IPS-15b (cell line): ENCODE measurements at regions not wholly inside any gene's neighbourhood (a gene's known extent, or its start where the extent isn't known, plus 50 kb on each side); places are given as distances from the start of the nearest gene placed in this dataset.

Source experiments
- H3K27me3 ChIP-seq: one replicate; pipeline ENCODE4 v1.6.1; 2013; ENCODE audit warnings: low read length; ENCODE audit not compliant: control insufficient read depth, insufficient read depth
- H3K36me3 ChIP-seq: one replicate; pipeline ENCODE4 v1.6.1; 2013; ENCODE audit warnings: low read length; ENCODE audit not compliant: control insufficient read depth, insufficient read depth
- H3K4me1 ChIP-seq: one replicate; pipeline ENCODE4 v1.6.1; 2013; ENCODE audit warnings: mild to moderate bottlenecking, low read length; ENCODE audit not compliant: control insufficient read depth, insufficient read depth
- H3K4me3 ChIP-seq: one replicate; pipeline ENCODE4 v1.5.1; 2013; ENCODE audit warnings: low read depth, low read length
- H3K9ac ChIP-seq: one replicate; pipeline ENCODE4 v1.6.1; 2013; ENCODE audit warnings: low read depth, mild to moderate bottlenecking, low read length
- H3K9me3 ChIP-seq: one replicate; pipeline ENCODE4 v1.6.1; 2013; ENCODE audit warnings: mild to moderate bottlenecking, low read length; ENCODE audit not compliant: control insufficient read depth, insufficient read depth

DNA sequence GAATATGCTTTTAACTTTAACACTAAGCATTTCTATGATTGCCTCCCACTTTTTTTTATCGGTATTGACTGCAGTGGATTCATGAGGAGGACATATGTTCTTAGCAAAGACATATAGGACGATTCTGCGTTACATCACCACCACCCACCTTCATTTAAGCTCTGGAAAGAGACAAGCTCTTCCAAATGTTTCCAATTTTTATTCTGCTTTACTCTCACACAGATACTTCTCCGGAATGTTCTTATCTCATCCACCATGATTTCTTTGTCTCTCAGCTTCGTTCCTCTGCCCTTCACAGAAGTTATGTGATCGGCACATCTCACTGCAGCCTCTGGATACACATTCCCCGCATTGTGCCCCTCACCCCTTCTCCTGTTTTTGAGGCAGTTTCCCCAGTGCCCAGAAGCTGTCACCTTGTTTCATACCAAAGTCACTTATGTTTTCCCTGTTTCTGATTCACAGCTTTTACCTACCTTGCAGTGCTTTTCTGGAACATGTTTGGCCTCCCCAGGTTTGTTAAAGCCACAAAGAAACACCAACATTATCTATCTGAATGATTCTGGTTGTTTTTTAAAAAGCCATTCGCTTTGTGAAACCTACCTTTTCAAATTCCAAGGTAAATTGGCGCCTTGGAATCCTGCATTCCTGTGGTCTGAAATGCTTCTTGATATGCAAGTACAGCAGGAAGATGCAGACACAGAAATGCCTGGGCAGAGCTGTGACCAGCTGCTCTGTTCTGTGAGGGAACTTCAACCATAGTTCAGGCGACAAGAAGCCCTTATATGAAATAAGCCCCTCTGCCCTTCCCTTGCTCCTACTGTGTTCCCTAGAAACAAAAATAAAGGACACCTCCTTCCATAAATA, 1020.2 kb downstream of the TTLL7 start:
- no peak overlapping the region for H3K4me3 ChIP-seq
- H3K4me1 ChIP-seq, result peaks cover 10% of the 10 kb centered on the region
- H3K9me3 ChIP-seq, result no peaks in the 10 kb centered on the region
- H3K36me3 ChIP-seq, result no peaks in the 10 kb centered on the region
- no peak overlapping the region for H3K9ac ChIP-seq
- H3K27me3 ChIP-seq, result no peaks in the 10 kb centered on the region

DNA sequence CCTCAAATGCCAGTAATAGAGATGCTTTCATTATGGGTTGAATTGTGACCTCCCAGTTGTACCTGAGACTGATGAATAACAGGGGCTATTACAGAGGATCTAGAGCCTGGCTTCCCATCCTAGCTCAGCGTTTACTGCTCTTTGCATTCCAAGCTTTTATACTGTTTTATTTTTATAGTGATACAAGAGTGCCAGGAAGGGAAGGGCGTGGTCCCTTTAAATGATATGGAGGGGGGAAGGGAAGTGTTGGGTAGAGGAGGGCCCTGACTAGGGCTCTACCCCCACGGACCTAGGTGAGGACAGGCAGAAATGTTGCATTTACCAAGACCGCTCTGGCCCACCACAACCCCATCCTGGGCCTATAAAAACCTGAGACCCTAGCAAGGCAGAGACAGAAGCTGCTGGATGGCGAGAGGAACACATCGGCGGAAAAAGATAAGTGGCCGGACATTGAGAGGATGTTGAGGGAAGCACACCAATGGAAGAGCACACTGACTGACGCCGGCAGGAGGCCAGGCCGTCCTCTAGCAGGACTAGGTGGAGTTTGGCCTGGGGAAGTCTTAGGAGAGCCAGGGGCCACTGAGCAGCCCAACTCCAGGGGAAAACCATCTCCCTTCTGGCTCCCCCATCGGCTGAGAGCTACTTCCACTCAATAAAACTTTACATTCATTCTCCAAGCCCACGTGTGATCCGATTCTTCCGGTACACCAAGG, 1025.9 kb downstream of the TTLL7 start:
- Histone ChIP-seq H3K9ac (no peak overlapping the region), H3K4me1 (no peaks in the 10 kb centered on the region), H3K36me3 (no peaks in the 10 kb centered on the region), H3K27me3 (no peaks in the 10 kb centered on the region), H3K4me3 (no peak overlapping the region), H3K9me3 (no peaks in the 10 kb centered on the region)

- Histone ChIP-seq H3K27me3 (no peaks in the 10 kb centered on the region), H3K4me3 (no peak overlapping the region), H3K9ac (no peak overlapping the region), H3K36me3 (no peaks in the 10 kb centered on the region), H3K4me1 (no peaks in the 10 kb centered on the region), H3K9me3 (no peaks in the 10 kb centered on the region)
These were observed 1029.6 kb downstream of the TTLL7 start for GRCh38 chr1:82969340-82969739.

GRCh38 chr1:82962658-82963057, 1036.3 kb downstream of the TTLL7 start:
- no peak overlapping the region for H3K9ac ChIP-seq
- H3K4me3 ChIP-seq, result no peak overlapping the region
- no peaks in the 10 kb centered on the region for H3K36me3 ChIP-seq
- no peaks in the 10 kb centered on the region for H3K27me3 ChIP-seq
- no peaks in the 10 kb centered on the region for H3K4me1 ChIP-seq
- H3K9me3 ChIP-seq, result no peaks in the 10 kb centered on the region

- no peaks in the 10 kb centered on the region for H3K27me3 ChIP-seq
- H3K36me3 ChIP-seq, result no peaks in the 10 kb centered on the region
- no peaks in the 10 kb centered on the region for H3K4me1 ChIP-seq
- H3K4me3 ChIP-seq, result no peak overlapping the region
- H3K9me3 ChIP-seq, result no peaks in the 10 kb centered on the region
- H3K9ac ChIP-seq, result no peak overlapping the region
These were observed 1048.2 kb downstream of the TTLL7 start for GRCh38 chr1:82950606-82951200.

DNA sequence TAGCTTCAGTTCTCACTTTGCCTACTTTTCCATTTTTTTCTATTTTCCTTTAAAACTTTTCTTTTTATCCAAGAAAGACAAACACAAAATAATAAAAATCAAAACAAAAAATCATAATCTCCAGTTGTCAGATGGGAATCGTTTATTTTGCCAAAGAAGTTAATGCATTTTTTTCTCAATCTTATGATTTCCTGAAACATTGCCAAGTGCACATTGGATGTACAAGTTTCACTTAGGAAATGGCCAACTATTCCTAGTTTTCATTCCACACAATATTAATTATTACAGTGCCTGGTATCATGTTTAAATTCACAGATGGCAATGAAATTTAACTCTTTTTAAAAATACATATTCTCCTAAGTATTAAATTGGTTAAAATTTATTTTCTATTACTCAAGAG, 1050.5 kb downstream of the TTLL7 start:
- Histone ChIP-seq H3K9me3 (no peaks in the 10 kb centered on the region), H3K36me3 (no peaks in the 10 kb centered on the region), H3K27me3 (no peaks in the 10 kb centered on the region), H3K9ac (no peak overlapping the region), H3K4me3 (no peak overlapping the region), H3K4me1 (no peaks in the 10 kb centered on the region)

DNA sequence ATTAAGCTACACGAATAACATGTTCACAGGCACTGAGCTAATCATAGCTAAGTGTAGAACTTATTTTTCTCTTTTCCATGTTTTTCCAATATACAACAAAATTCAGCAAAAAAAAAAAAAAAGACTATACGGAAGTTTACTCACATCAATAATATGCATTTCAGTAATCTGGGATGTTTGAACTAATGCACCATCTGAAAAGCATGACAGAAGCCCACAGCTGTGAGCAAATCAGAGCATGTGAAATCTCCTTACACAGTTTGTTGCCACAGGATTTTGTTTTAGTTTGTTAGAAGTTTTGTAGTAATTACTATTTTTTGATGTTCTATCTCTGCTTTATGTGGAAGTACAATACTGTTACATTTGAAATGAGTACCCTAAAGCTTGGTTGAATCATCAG, 1051.7 kb downstream of the TTLL7 start:
- H3K4me1 ChIP-seq, result no peaks in the 10 kb centered on the region
- no peaks in the 10 kb centered on the region for H3K36me3 ChIP-seq
- H3K9me3 ChIP-seq, result no peaks in the 10 kb centered on the region
- no peak overlapping the region for H3K9ac ChIP-seq
- no peak overlapping the region for H3K4me3 ChIP-seq
- H3K27me3 ChIP-seq, result no peaks in the 10 kb centered on the region

DNA sequence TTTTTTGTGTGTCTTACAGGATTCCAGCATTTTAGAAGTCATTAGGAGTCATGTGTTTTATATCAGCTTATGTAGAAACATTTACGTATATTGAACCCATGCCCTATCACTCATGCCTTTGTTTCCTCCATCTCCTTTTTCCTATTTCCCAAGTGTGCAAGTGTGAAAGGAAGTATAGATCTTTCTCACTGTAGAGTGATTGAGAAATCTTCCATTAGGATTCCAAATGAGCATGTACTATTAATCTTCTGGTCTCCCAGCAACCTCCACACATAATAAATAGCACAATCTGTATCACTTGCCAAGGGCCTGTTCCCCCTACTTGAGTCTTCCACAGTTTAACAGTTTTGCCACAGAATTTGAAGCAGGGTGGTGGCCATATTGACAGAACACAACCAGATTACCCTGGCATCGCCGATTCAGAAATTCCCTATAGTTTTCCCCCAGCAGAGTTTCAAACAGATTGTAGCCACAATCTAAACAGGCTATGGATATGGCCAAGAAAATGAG, 1052.8 kb downstream of the TTLL7 start:
- H3K36me3 ChIP-seq, result no peaks in the 10 kb centered on the region
- H3K9ac ChIP-seq, result no peak overlapping the region
- no peaks in the 10 kb centered on the region for H3K9me3 ChIP-seq
- no peaks in the 10 kb centered on the region for H3K4me1 ChIP-seq
- H3K4me3 ChIP-seq, result no peak overlapping the region
- H3K27me3 ChIP-seq, result no peaks in the 10 kb centered on the region

DNA sequence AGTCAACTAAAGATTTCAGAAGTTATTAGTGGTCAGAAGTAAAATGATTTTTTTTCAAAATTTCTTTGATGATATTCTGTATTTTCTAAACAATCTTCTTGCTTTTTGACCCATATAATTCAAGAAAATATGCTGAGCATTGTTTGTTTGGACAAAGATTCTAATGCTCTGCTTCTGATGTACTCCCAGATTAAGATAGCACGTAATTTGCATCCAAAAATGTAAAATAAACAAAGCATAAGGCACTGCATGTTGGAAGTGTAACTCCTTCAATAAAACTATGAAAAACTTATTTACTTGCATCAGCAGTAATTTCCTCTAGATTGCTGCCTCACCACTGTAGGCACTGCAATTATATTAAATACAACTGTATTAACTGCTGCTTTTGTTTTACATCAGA, 1054.1 kb downstream of the TTLL7 start:
- no peak overlapping the region for H3K9ac ChIP-seq
- no peak overlapping the region for H3K4me3 ChIP-seq
- H3K27me3 ChIP-seq, result no peaks in the 10 kb centered on the region
- H3K4me1 ChIP-seq, result no peaks in the 10 kb centered on the region
- no peaks in the 10 kb centered on the region for H3K9me3 ChIP-seq
- H3K36me3 ChIP-seq, result no peaks in the 10 kb centered on the region

- no peaks in the 10 kb centered on the region for H3K27me3 ChIP-seq
- no peak overlapping the region for H3K4me3 ChIP-seq
- H3K36me3 ChIP-seq, result no peaks in the 10 kb centered on the region
- H3K4me1 ChIP-seq, result no peaks in the 10 kb centered on the region
- no peaks in the 10 kb centered on the region for H3K9me3 ChIP-seq
- H3K9ac ChIP-seq, result no peak overlapping the region
These were observed 1064.9 kb downstream of the TTLL7 start for GRCh38 chr1:82934074-82934473.

GRCh38 chr1:82932727-82933126, 1066.2 kb downstream of the TTLL7 start:
- Histone ChIP-seq H3K36me3 (no peaks in the 10 kb centered on the region), H3K9me3 (no peaks in the 10 kb centered on the region), H3K4me3 (no peak overlapping the region), H3K27me3 (no peaks in the 10 kb centered on the region), H3K9ac (no peak overlapping the region), H3K4me1 (no peaks in the 10 kb centered on the region)
